ENCODE measurements at regions not wholly inside any gene's neighbourhood (a gene's known extent, or its start where the extent isn't known, plus 50 kb on each side); places are given as distances from the start of the nearest gene placed in this dataset.
A peak's percentile ranks its signal among the peaks of the same experiment; 100 is the strongest.

GRCh38 chr22:19639610-19640135 lies 74.6 kb upstream of the SEPTIN5 start:
- DNase-seq (ENCODE audit: low read depth in 4 of 6, low spot score in 6 of 6), result no peak
- H3K4me1 ChIP-seq (ENCODE audit: control insufficient read depth, insufficient read depth, low read length), result no peaks in the 10 kb centered on the region
- WGBS (ENCODE audit: insufficient coverage), result 89% methylated on average over 8 of the region's 13 CpGs
- H3K36me3 ChIP-seq (ENCODE audit: control insufficient read depth, insufficient read depth, low read length), result no peaks in the 10 kb centered on the region
- H3K27me3 ChIP-seq (ENCODE audit: control insufficient read depth, insufficient read depth, low read length), result peaks cover 2% of the 10 kb centered on the region
- no peaks in the 10 kb centered on the region for H3K9me3 ChIP-seq (ENCODE audit: control insufficient read depth, insufficient read depth, low read length)
- no peak overlapping the region for H3K4me3 ChIP-seq (ENCODE audit: low read depth, low read length)
- no peak overlapping the region for H3K27ac ChIP-seq (ENCODE audit: low read depth, low read length)

- no peaks in the 10 kb centered on the region for H3K4me1 ChIP-seq (ENCODE audit: control insufficient read depth, insufficient read depth, low read length)
- no peak overlapping the region for H3K4me3 ChIP-seq (ENCODE audit: low read depth, low read length)
- no peak overlapping the region for H3K27ac ChIP-seq (ENCODE audit: low read depth, low read length)
- no peaks in the 10 kb centered on the region for H3K36me3 ChIP-seq (ENCODE audit: control insufficient read depth, insufficient read depth, low read length)
- H3K9me3 ChIP-seq (ENCODE audit: control insufficient read depth, insufficient read depth, low read length), result no peaks in the 10 kb centered on the region
- DNase-seq (ENCODE audit: low read depth in 4 of 6, low spot score in 6 of 6), result no peak
- peaks cover 2% of the 10 kb centered on the region for H3K27me3 ChIP-seq (ENCODE audit: control insufficient read depth, insufficient read depth, low read length)
- WGBS (ENCODE audit: insufficient coverage), result 100% methylated on average over 1 of the region's 4 CpGs
Observed at GRCh38 chr22:19640306-19640705, 74.0 kb upstream of the SEPTIN5 start.

- DNase-seq (ENCODE audit: low read depth in 4 of 6, low spot score in 6 of 6), result peak in 1 of 6 donors; percentile 55
- H3K4me3 ChIP-seq (ENCODE audit: low read depth, low read length), result no peak overlapping the region
- H3K4me1 ChIP-seq (ENCODE audit: control insufficient read depth, insufficient read depth, low read length), result no peaks in the 10 kb centered on the region
- no peaks in the 10 kb centered on the region for H3K9me3 ChIP-seq (ENCODE audit: control insufficient read depth, insufficient read depth, low read length)
- H3K36me3 ChIP-seq (ENCODE audit: control insufficient read depth, insufficient read depth, low read length), result no peaks in the 10 kb centered on the region
- no peak overlapping the region for H3K27ac ChIP-seq (ENCODE audit: low read depth, low read length)
- WGBS (ENCODE audit: insufficient coverage), result 21% methylated on average over 19 of the region's 25 CpGs
- peaks cover 2% of the 10 kb centered on the region for H3K27me3 ChIP-seq (ENCODE audit: control insufficient read depth, insufficient read depth, low read length)
Observed at GRCh38 chr22:19641254-19641982, 72.9 kb upstream of the SEPTIN5 start.

GRCh38 chr22:19641983-19642451 lies 72.3 kb upstream of the SEPTIN5 start:
- 83% methylated on average over 18 of the region's 18 CpGs for WGBS (ENCODE audit: insufficient coverage)
- Histone ChIP-seq H3K27ac (ENCODE audit: low read depth, low read length) (no peak overlapping the region), H3K9me3 (ENCODE audit: control insufficient read depth, insufficient read depth, low read length) (no peaks in the 10 kb centered on the region), H3K4me3 (ENCODE audit: low read depth, low read length) (no peak overlapping the region), H3K36me3 (ENCODE audit: control insufficient read depth, insufficient read depth, low read length) (no peaks in the 10 kb centered on the region), H3K27me3 (ENCODE audit: control insufficient read depth, insufficient read depth, low read length) (peaks cover 2% of the 10 kb centered on the region), H3K4me1 (ENCODE audit: control insufficient read depth, insufficient read depth, low read length) (no peaks in the 10 kb centered on the region)
- DNase-seq (ENCODE audit: low read depth in 4 of 6, low spot score in 6 of 6), result no peak

GRCh38 chr22:19643448-19644313 lies 70.6 kb upstream of the SEPTIN5 start:
- no peak for DNase-seq (ENCODE audit: low read depth in 4 of 6, low spot score in 6 of 6)
- Histone ChIP-seq H3K27ac (ENCODE audit: low read depth, low read length) (no peak overlapping the region), H3K27me3 (ENCODE audit: control insufficient read depth, insufficient read depth, low read length) (peaks cover 2% of the 10 kb centered on the region)

GRCh38 chr22:19644314-19645223 lies 69.7 kb upstream of the SEPTIN5 start:
- 72% methylated on average over 11 of the region's 12 CpGs for WGBS (ENCODE audit: insufficient coverage)
- H3K9me3 ChIP-seq (ENCODE audit: control insufficient read depth, insufficient read depth, low read length), result peaks cover 9% of the 10 kb centered on the region
- H3K4me3 ChIP-seq (ENCODE audit: low read depth, low read length), result no peak overlapping the region
- no peak overlapping the region for H3K27ac ChIP-seq (ENCODE audit: low read depth, low read length)
- H3K27me3 ChIP-seq (ENCODE audit: control insufficient read depth, insufficient read depth, low read length), result peaks cover 2% of the 10 kb centered on the region
- H3K4me1 ChIP-seq (ENCODE audit: control insufficient read depth, insufficient read depth, low read length), result no peaks in the 10 kb centered on the region
- H3K36me3 ChIP-seq (ENCODE audit: control insufficient read depth, insufficient read depth, low read length), result no peaks in the 10 kb centered on the region
- no peak for DNase-seq (ENCODE audit: low read depth in 4 of 6, low spot score in 6 of 6)

More at GRCh38 chr22:19643448-19644313, 70.6 kb upstream of the SEPTIN5 start:
- Histone ChIP-seq H3K9me3 (ENCODE audit: control insufficient read depth, insufficient read depth, low read length) (peaks cover 4% of the 10 kb centered on the region), H3K36me3 (ENCODE audit: control insufficient read depth, insufficient read depth, low read length) (no peaks in the 10 kb centered on the region), H3K4me1 (ENCODE audit: control insufficient read depth, insufficient read depth, low read length) (no peaks in the 10 kb centered on the region), H3K4me3 (ENCODE audit: low read depth, low read length) (no peak overlapping the region)
- WGBS (ENCODE audit: insufficient coverage), result 89% methylated on average over 9 of the region's 13 CpGs

- Histone ChIP-seq H3K9me3 (ENCODE audit: control insufficient read depth, insufficient read depth, low read length) (peaks cover 9% of the 10 kb centered on the region), H3K27me3 (ENCODE audit: control insufficient read depth, insufficient read depth, low read length) (peaks cover 2% of the 10 kb centered on the region), H3K36me3 (ENCODE audit: control insufficient read depth, insufficient read depth, low read length) (no peaks in the 10 kb centered on the region), H3K4me1 (ENCODE audit: control insufficient read depth, insufficient read depth, low read length) (no peaks in the 10 kb centered on the region), H3K4me3 (ENCODE audit: low read depth, low read length) (no peak overlapping the region), H3K27ac (ENCODE audit: low read depth, low read length) (no peak overlapping the region)
- 76% methylated on average over 5 of the region's 6 CpGs for WGBS (ENCODE audit: insufficient coverage)
- no peak for DNase-seq (ENCODE audit: low read depth in 4 of 6, low spot score in 6 of 6)
Observed at GRCh38 chr22:19645391-19645790, 68.9 kb upstream of the SEPTIN5 start.

- DNase-seq (ENCODE audit: low read depth in 4 of 6, low spot score in 6 of 6), result no peak
- 92% methylated on average over 2 of the region's 7 CpGs for WGBS (ENCODE audit: insufficient coverage)
- H3K9me3 ChIP-seq (ENCODE audit: control insufficient read depth, insufficient read depth, low read length), result peaks cover 9% of the 10 kb centered on the region
- H3K27me3 ChIP-seq (ENCODE audit: control insufficient read depth, insufficient read depth, low read length), result peaks cover 2% of the 10 kb centered on the region
- no peaks in the 10 kb centered on the region for H3K4me1 ChIP-seq (ENCODE audit: control insufficient read depth, insufficient read depth, low read length)
- no peaks in the 10 kb centered on the region for H3K36me3 ChIP-seq (ENCODE audit: control insufficient read depth, insufficient read depth, low read length)
- no peak overlapping the region for H3K4me3 ChIP-seq (ENCODE audit: low read depth, low read length)
- no peak overlapping the region for H3K27ac ChIP-seq (ENCODE audit: low read depth, low read length)
Observed at GRCh38 chr22:19645905-19646304, 68.4 kb upstream of the SEPTIN5 start.

- Histone ChIP-seq H3K36me3 (ENCODE audit: control insufficient read depth, insufficient read depth, low read length) (no peaks in the 10 kb centered on the region), H3K4me1 (ENCODE audit: control insufficient read depth, insufficient read depth, low read length) (no peaks in the 10 kb centered on the region), H3K4me3 (ENCODE audit: low read depth, low read length) (no peak overlapping the region), H3K27me3 (ENCODE audit: control insufficient read depth, insufficient read depth, low read length) (peaks cover 2% of the 10 kb centered on the region), H3K27ac (ENCODE audit: low read depth, low read length) (no peak overlapping the region), H3K9me3 (ENCODE audit: control insufficient read depth, insufficient read depth, low read length) (peaks cover 9% of the 10 kb centered on the region)
- 100% methylated on average over 1 of the region's 3 CpGs for WGBS (ENCODE audit: insufficient coverage)
- no peak for DNase-seq (ENCODE audit: low read depth in 4 of 6, low spot score in 6 of 6)
Observed at GRCh38 chr22:19646383-19646782, 67.9 kb upstream of the SEPTIN5 start.

Measured in spinal cord (tissue), 9 donors.